ENCODE measurements at regions not wholly inside any gene's neighbourhood (a gene's known extent, or its start where the extent isn't known, plus 50 kb on each side); places are given as distances from the start of the nearest gene placed in this dataset.
A peak's percentile ranks its signal among the peaks of the same experiment; 100 is the strongest.

- H3K27ac ChIP-seq, result no peak overlapping the region
These were observed 384.9 kb downstream of the KCNRG start for GRCh38 chr13:50400035-50400726.

DNA sequence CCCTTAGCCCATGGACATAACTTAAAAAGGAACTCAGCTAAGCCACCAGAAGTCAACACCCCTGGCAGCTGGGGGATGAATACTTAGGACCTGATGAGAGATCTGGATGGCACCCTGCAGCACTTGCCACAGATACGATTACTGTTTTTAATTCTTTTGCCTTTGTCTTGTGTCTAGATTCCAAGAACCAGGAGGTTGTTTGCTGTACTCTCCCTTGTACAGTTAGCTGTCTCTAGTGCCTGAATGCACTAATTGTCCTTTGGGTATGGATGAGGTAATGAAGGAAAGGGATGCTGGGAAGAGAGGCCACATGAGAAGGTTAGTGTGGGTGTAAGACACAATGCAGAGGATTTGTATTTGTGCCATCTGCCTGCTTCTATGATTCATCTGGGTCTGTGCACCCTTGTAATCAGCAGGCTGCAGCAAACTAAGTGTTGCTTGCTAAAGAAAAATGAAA lies 385.8 kb downstream of the KCNRG start:
- DNase-seq (ENCODE audit: low read depth, low spot score), result peak; percentile 72
- H3K27ac ChIP-seq, result peak overlapping the region; percentile 13

More at GRCh38 chr13:50400035-50400726, 384.9 kb downstream of the KCNRG start:
- DNase-seq (ENCODE audit: low read depth, low spot score), result no peak

DNA sequence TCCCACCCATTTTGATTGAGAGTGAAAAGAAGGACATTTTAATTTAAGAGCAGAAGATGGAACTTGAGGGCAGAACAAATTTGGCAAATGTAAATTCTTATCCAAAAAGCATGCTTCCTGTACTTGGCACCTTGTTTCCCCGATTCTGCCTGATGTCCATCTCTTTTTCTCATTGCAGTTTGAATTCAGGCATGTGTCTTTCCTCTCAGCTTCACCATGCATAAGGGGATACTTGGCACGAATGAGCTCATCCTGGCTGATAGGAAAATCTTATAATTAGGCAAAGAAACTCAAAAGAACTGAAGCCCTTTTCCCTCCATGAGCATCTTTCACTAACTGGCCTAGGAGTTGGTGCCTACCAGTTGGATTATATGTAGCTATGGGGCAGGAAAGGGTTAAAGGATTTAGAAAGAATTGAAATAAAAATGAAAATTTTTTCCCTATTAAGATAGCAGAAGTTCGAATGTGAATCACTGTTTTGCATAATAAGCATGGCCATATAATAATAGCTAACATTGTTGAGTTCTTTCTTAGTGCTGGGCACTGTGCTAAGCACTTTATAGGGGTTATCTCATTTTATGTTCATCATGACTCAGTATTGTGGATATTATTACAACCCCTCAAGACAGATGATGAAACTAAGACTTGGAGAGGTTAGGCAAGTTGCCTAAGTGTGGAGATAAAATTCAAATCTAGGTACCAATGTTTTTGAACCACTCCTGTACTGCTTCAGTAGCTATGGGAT lies 386.6 kb downstream of the KCNRG start:
- no peak for DNase-seq (ENCODE audit: low read depth, low spot score)
- peak overlapping the region; percentile 13 for H3K27ac ChIP-seq

GRCh38 chr13:50403311-50403710 lies 388.1 kb downstream of the KCNRG start:
- DNase-seq (ENCODE audit: low read depth, low spot score), result no peak
- H3K27ac ChIP-seq, result no peak overlapping the region

DNA sequence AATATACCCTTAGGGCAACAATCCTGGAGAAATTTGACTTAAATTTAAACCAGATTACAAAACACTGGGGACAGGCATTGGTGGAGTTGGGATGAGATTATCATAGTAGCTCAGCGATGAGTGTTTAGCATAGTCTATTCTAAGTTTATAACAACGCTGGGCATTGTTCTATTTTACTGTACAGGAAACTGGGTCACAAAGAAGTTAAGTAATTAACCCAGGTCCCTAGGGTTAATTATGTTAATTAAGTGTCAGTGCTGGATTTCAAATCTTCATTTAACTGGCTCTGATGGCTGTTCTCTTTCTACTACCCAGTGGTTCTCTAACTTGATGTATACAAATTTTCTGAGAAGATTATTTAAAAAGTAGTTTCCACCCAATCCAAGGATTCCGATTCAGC lies 388.9 kb downstream of the KCNRG start:
- no peak for DNase-seq (ENCODE audit: low read depth, low spot score)
- H3K27ac ChIP-seq, result no peak overlapping the region

DNA sequence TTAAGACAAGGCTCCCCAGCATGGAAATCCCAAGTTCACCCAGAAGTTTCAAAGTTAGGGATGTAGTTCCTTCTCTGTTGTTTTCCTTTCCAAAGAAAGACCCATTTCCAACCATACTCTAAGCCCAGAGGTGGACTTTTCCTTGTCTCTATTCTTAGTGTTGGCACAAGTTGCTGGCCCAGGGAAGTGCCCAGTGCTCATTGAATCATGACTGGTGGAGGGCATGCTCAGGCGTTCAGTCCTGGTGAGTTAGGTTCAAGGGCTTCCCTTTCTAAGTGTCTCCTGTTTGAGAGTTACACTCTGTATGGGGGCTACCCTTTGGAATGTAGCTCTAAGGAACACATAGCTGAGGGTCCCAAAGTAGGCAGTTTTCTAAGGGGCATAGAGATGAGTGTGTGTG lies 389.5 kb downstream of the KCNRG start:
- no peak overlapping the region for H3K27ac ChIP-seq
- no peak for DNase-seq (ENCODE audit: low read depth, low spot score)

GRCh38 chr13:50406831-50407230 lies 391.6 kb downstream of the KCNRG start:
- no peak for DNase-seq (ENCODE audit: low read depth, low spot score)
- no peak overlapping the region for H3K27ac ChIP-seq

DNA sequence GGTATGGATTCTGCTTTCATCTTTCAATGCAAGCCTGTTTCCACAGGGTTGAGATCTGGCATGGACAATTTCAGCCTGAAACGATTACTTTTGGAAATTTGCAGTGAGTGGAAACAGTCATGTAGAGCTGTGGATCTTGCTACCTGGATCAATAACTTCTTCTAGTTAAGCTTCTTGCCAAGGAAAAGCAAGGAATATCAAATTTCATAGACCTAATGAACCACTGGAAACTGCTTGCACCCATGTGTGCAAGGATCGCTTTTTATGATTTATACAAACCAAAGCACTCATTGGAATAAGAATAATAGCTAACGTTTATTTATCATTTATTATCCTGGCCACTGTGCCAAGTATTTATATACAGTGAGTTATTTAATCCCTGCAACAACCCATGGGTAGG lies 392.8 kb downstream of the KCNRG start:
- H3K27ac ChIP-seq, result no peak overlapping the region
- no peak for DNase-seq (ENCODE audit: low read depth, low spot score)

- DNase-seq (ENCODE audit: low read depth, low spot score), result no peak
- H3K27ac ChIP-seq, result no peak overlapping the region
These were observed 394.0 kb downstream of the KCNRG start for GRCh38 chr13:50409220-50409619.

DNA sequence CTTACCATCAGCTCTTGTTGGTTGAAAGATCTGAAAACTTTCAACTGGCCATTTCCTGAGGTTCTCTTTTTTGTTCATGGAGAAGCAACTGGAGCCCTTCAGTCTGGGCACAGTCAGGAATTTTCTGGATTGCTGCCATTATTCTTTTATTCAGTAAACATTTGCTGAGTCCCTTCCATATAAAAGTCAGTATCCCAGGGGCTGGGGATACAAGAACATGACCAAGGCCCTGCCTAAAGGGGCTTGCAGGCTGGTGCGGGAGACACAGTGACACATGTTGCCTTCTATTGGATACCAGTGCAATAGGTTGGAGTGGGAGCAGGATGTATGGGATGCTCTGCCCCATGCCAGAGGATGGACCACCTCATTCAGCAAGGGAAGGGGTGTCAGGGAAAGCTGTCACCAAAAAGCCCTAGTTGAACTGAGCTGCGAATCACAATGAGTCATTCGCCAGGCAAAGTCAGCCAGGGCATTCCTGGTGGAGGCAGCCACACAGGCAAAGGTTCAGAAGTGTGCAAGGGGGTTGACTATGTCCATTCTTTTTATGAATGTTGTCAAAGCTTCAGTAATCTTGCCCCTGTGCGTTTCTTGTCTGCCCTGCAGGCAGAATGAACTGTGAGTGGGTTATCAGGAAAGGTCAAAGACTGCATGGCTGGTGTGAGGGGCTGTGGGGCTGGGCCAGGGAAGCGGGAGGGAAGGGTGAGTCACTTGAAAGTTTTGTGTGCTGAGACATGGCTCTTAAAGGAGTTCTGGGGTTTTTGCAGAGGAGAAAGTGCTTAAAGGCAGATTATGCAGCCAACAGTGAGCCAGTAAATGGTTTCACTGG lies 395.9 kb downstream of the KCNRG start:
- DNase-seq (ENCODE audit: low read depth, low spot score), result no peak
- peak overlapping the region; percentile 28 for H3K27ac ChIP-seq

- peak overlapping the region; percentile 28 for H3K27ac ChIP-seq
- DNase-seq (ENCODE audit: low read depth, low spot score), result no peak
These were observed 396.9 kb downstream of the KCNRG start for GRCh38 chr13:50412046-50412617.

DNA sequence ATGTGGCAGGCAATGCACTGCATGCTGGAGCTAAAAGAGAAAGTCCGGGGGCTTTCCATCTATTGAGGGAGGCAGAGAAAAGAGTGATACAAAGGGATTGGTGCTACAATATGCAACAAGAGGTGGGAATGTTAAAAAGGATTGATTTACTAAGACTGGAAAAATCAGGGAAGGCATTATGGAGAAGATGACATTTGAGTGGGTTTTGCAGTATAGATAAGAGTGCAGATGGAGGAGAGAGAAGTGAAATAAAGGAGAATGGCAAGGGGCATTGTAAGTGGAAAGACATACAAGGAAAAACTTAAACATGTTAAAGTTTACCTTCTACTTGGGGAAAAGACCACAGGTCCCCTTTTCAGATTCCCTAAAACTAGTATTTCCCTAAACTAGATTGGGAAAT lies 399.4 kb downstream of the KCNRG start:
- no peak for DNase-seq (ENCODE audit: low read depth, low spot score)
- H3K27ac ChIP-seq, result no peak overlapping the region

DNA sequence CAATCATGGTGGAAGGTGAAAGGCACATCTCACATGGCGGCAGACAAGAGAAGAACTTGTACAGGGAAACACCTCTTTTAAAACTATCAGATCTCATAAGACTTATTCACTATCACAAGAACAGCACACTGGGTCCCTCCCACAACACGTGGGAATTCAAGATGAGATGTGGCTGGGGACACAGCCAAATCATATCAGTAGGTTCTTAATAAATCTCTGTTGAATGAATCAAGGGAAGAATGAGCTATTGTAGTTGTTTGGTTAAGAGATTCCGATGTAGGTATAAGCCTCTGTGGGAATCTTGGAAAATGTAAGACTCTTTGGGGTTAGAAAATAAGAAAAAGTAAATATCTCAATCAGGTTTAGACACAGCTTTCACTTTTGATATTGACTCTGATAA lies 400.2 kb downstream of the KCNRG start:
- no peak overlapping the region for H3K27ac ChIP-seq
- DNase-seq (ENCODE audit: low read depth, low spot score), result no peak

GRCh38 chr13:50417597-50417996 lies 402.4 kb downstream of the KCNRG start:
- no peak overlapping the region for H3K27ac ChIP-seq
- no peak for DNase-seq (ENCODE audit: low read depth, low spot score)

DNA sequence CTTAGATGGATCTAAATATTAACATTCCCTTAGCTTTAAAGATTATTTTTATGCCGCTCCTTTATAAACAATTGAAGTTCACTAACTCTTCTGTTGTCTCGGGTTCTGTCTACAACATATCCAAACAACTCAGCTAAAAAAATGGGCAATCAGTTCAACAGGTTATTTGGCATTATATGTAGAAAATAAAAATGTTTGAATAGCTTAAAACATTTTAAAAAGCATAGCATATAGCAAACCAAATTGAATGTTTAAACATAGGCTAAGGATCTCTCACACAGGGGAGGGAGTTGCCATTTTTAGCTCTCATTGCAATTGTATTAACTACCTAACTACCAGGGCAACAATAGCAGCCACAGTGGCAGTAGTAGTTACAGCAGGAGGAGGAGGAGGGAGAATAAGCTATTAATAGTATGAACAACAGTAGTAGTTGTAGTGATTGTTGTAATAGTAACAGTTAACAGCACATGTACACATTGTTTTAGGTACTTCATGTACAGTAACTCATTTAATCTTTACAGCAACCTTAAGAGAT lies 404.2 kb downstream of the KCNRG start:
- no peak overlapping the region for H3K27ac ChIP-seq
- DNase-seq (ENCODE audit: low read depth, low spot score), result no peak

GRCh38 chr13:50419896-50420295 lies 404.7 kb downstream of the KCNRG start:
- no peak for DNase-seq (ENCODE audit: low read depth, low spot score)

GRCh38 chr13:50420718-50421472 lies 405.7 kb downstream of the KCNRG start:
- DNase-seq (ENCODE audit: low read depth, low spot score), result no peak
- H3K27ac ChIP-seq, result no peak overlapping the region

More at GRCh38 chr13:50419896-50420295, 404.7 kb downstream of the KCNRG start:
- H3K27ac ChIP-seq, result no peak overlapping the region

- H3K27ac ChIP-seq, result no peak overlapping the region
- DNase-seq (ENCODE audit: low read depth, low spot score), result no peak
These were observed 406.4 kb downstream of the KCNRG start for GRCh38 chr13:50421473-50422130.

Data from epithelial cell of prostate (primary cell).